Body of pancreas (tissue), 4 donors: ENCODE measurements at regions not wholly inside any gene's neighbourhood (a gene's known extent, or its start where the extent isn't known, plus 50 kb on each side); places are given as distances from the start of the nearest gene placed in this dataset.

Experiments
- ATAC-seq: fragments of 150-250 bp; one replicate; pipeline ENCODE4 v1.9.1; 2016
- DNase-seq, 4 donors: peaks; one replicate each; pipeline ENCODE4 v3.0.0-alpha.2; 2019
- H3K27ac ChIP-seq, 4 donors: fragments of 200-600 bp; sonication (generic); 1 replicate in 3 of 4; 2 replicates in 1 of 4; pipeline versions ENCODE4 v1.5.1 to v1.6.1; 2016 to 2019; ENCODE audit warnings: mild to moderate bottlenecking in 1 of 4, mixed read lengths in 1 of 4, moderate library complexity in 1 of 4
- H3K27me3 ChIP-seq, 2 donors: fragments of 200-600 bp; sonication (generic); one replicate each; pipeline ENCODE4 v1.6.0; 2016; ENCODE audit warnings: mild to moderate bottlenecking in 1 of 2
- H3K36me3 ChIP-seq, 2 donors: fragments of 200-600 bp; sonication (generic); replicated peaks in 1 of 2; 2 replicates each; pipeline ENCODE4 v1.5.1; 2016; ENCODE audit warnings: low read depth in 2 of 2; ENCODE audit not compliant: insufficient read depth in 1 of 2
- H3K4me1 ChIP-seq: fragments of 200-600 bp; sonication (generic); one replicate; pipeline ENCODE4 v1.6.0; 2016
- H3K4me3 ChIP-seq, 2 donors: fragments of 200-600 bp; sonication (generic); 1 replicate in 1 of 2; 2 replicates in 1 of 2; pipeline ENCODE4 v1.5.1; 2016 to 2019
- H3K9me3 ChIP-seq, 3 donors: fragments of 200-600 bp; sonication (generic); 1 replicate in 2 of 3; 2 replicates in 1 of 3; pipeline ENCODE4 v1.5.1; 2016
- CTCF ChIP-seq, 7 experiments: fragments of 450-650 bp in 4 of 7; fragments of 200-600 bp in 3 of 7; sonication (generic) in 3 of 7; IDR thresholded peaks; one replicate each; pipeline ENCODE4 v1.5.1; 2016 to 2019; ENCODE audit warnings: antibody characterized with exemption in 7 of 7
- POLR2A ChIP-seq, 3 donors: fragments of 450-650 bp; IDR thresholded peaks; one replicate each; pipeline ENCODE4 v1.6.1; 2016; ENCODE audit warnings: antibody characterized with exemption in 3 of 3, mild to moderate bottlenecking in 2 of 3
- WGBS, 2 donors: methylation state at CpG; one replicate each; pipeline ENCODE4 v1.1.5; 2017; 5-methylcytosine and 5-hydroxymethylcytosine counted together
- intact Hi-C: fragments of 100-400 bp; cut with DNase I; formaldehyde crosslinking; loops from one replicate; pipeline ENCODE4 v1.15.1; 2023

GRCh38 chr22:48051796-48052620 is 1289.6 kb downstream of the TBC1D22A start:
- intact Hi-C loops: no loop called here
- H3K9me3 ChIP-seq: no peaks in the 10 kb centered on the region
- no peaks in the 10 kb centered on the region for H3K27me3 ChIP-seq
- ATAC-seq (no peak), DNase-seq (no peak)
- no peak overlapping the region for H3K27ac ChIP-seq
- 68 to 75% methylated on average over 8 to 10 of the region's 11 CpGs for WGBS, 2 donors
- no peaks in the 10 kb centered on the region for H3K36me3 ChIP-seq
- no peaks in the 10 kb centered on the region for H3K4me1 ChIP-seq
- no peak overlapping the region for H3K4me3 ChIP-seq
- TF ChIP-seq POLR2A (IDR thresholded peaks at IDR 0.05) (no peak), CTCF (IDR thresholded peaks at IDR 0.05) (no peak)

- no peak for DNase-seq
- TF ChIP-seq POLR2A (IDR thresholded peaks at IDR 0.05) (no peak), CTCF (IDR thresholded peaks at IDR 0.05) (no peak)
- Histone ChIP-seq H3K27me3 (no peaks in the 10 kb centered on the region), H3K4me1 (no peaks in the 10 kb centered on the region), H3K27ac (no peak overlapping the region), H3K36me3 (no peaks in the 10 kb centered on the region), H3K9me3 (no peaks in the 10 kb centered on the region), H3K4me3 (no peak overlapping the region)
- 61 to 70% methylated on average over 7 of the region's 7 CpGs for WGBS, 2 donors
- ATAC-seq: no peak
- intact Hi-C loops: no loop called here
Measured at GRCh38 chr22:48050836-48051235, 1288.4 kb downstream of the TBC1D22A start.

GRCh38 chr22:48049116-48049515 is 1286.7 kb downstream of the TBC1D22A start:
- Histone ChIP-seq H3K4me3 (no peak overlapping the region), H3K27ac (no peak overlapping the region), H3K36me3 (no peaks in the 10 kb centered on the region), H3K27me3 (peaks cover 0 to 7% of the 10 kb centered on the region in 2 donors), H3K9me3 (no peaks in the 10 kb centered on the region), H3K4me1 (no peaks in the 10 kb centered on the region)
- intact Hi-C loops: no loop called here
- DNase-seq (no peak), ATAC-seq (no peak)
- TF ChIP-seq POLR2A (IDR thresholded peaks at IDR 0.05): no peak
- no peak for TF ChIP-seq CTCF (IDR thresholded peaks at IDR 0.05)
- WGBS, 2 donors: 47 to 52% methylated on average over 7 to 10 of the region's 10 CpGs

- Histone ChIP-seq H3K27me3 (peaks cover 0 to 7% of the 10 kb centered on the region in 2 donors), H3K4me1 (no peaks in the 10 kb centered on the region), H3K27ac (no peak overlapping the region), H3K4me3 (no peak overlapping the region), H3K36me3 (no peaks in the 10 kb centered on the region), H3K9me3 (no peaks in the 10 kb centered on the region)
- intact Hi-C loops: no loop called here
- 29 to 71% methylated on average over 1 to 9 of the region's 9 CpGs for WGBS, 2 donors
- DNase-seq (no peak), ATAC-seq (no peak)
- no peak for TF ChIP-seq POLR2A (IDR thresholded peaks at IDR 0.05)
Measured at GRCh38 chr22:48047722-48048500, 1285.5 kb downstream of the TBC1D22A start.

GRCh38 chr22:48045369-48045768 is 1282.9 kb downstream of the TBC1D22A start:
- Histone ChIP-seq H3K9me3 (no peaks in the 10 kb centered on the region), H3K4me1 (no peaks in the 10 kb centered on the region), H3K36me3 (no peaks in the 10 kb centered on the region), H3K4me3 (no peak overlapping the region), H3K27me3 (peaks cover 0 to 7% of the 10 kb centered on the region in 2 donors), H3K27ac (no peak overlapping the region)
- ATAC-seq (no peak), DNase-seq (no peak)
- TF ChIP-seq CTCF (IDR thresholded peaks at IDR 0.05) (no peak), POLR2A (IDR thresholded peaks at IDR 0.05) (no peak)
- intact Hi-C loops: no loop called here
- WGBS, 2 donors: 38 to 44% methylated on average over 4 of the region's 4 CpGs
